ENCODE measurements at regions not wholly inside any gene's neighbourhood (a gene's known extent, or its start where the extent isn't known, plus 50 kb on each side); places are given as distances from the start of the nearest gene placed in this dataset.

GRCh38 chr4:171022824-171023230, 790.4 kb upstream of the GALNTL6 start:
- ChIA-PET CTCF (interaction anchor here (0.9 kb wide), 1 partner anchor 11 kb away, joined by 3 read pairs; no protein-coding TSS in a partner anchor), POLR2A (no interaction called here)
- no peaks in the 10 kb centered on the region; the same call in 1 of the 2 replicates for H3K27me3 Mint-ChIP-seq (ENCODE audit: low read depth)
- peak overlapping the region; percentile 88 for H3K27ac Mint-ChIP-seq
- H3K36me3 Mint-ChIP-seq, result peaks cover 2% of the 10 kb centered on the region; the same call in 1 of the 2 replicates
- peaks cover 46% of the 10 kb centered on the region for H3K4me1 Mint-ChIP-seq
- H3K9me3 Mint-ChIP-seq, result no peaks in the 10 kb centered on the region
- H3K4me3 Mint-ChIP-seq, result peak overlapping the region; percentile 5; the same call in 1 of the 2 replicates
- DNase-seq (ENCODE audit: low spot score), result no peak
- TF ChIP-seq FOXK1 (CRISPR knock-in tag; IDR thresholded peaks at IDR 0.05) (peak; percentile 17; the same call in 1 of the 2 replicates), SOX15 (CRISPR knock-in tag; IDR thresholded peaks at IDR 0.05) (no peak), STAT6 (CRISPR knock-in tag; conservative IDR thresholded peaks at IDR 0.05; ENCODE audit: low read depth) (no peak), USF1 (CRISPR knock-in tag; IDR thresholded peaks at IDR 0.05) (no peak), PREB (CRISPR knock-in tag; IDR thresholded peaks at IDR 0.05; ENCODE audit: borderline replicate concordance) (no peak), JUN (CRISPR knock-in tag; IDR thresholded peaks at IDR 0.05) (no peak)
- ATAC-seq, result peak; percentile 85

- Mint-ChIP-seq H3K4me3 (no peak overlapping the region), H3K27me3 (ENCODE audit: low read depth) (no peaks in the 10 kb centered on the region; the same call in 1 of the 2 replicates), H3K27ac (no peak overlapping the region; the same call in 1 of the 2 replicates), H3K9me3 (peaks cover 5% of the 10 kb centered on the region), H3K4me1 (peaks cover 21% of the 10 kb centered on the region), H3K36me3 (peaks cover 10% of the 10 kb centered on the region)
- no peak for DNase-seq (ENCODE audit: low spot score)
- ATAC-seq, result no peak
- CTCF ChIA-PET, result no interaction called here
- POLR2A ChIA-PET, result no interaction called here
- no peak for TF ChIP-seq FOXJ3 (CRISPR knock-in tag; IDR thresholded peaks at IDR 0.05; ENCODE audit: borderline replicate concordance)
- TF ChIP-seq KAT7 (CRISPR knock-in tag; IDR thresholded peaks at IDR 0.05; ENCODE audit: borderline replicate concordance), result no peak
- no peak for TF ChIP-seq NFATC4 (CRISPR knock-in tag; IDR thresholded peaks at IDR 0.05)
- TF ChIP-seq, protein P1, sequence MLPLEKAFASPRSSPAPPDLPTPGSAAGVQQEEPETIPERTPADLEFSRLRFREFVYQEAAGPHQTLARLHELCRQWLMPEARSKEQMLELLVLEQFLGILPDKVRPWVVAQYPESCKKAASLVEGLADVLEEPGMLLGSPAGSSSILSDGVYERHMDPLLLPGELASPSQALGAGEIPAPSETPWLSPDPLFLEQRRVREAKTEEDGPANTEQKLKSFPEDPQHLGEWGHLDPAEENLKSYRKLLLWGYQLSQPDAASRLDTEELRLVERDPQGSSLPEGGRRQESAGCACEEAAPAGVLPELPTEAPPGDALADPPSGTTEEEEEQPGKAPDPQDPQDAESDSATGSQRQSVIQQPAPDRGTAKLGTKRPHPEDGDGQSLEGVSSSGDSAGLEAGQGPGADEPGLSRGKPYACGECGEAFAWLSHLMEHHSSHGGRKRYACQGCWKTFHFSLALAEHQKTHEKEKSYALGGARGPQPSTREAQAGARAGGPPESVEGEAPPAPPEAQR (CRISPR knock-in tag; IDR thresholded peaks at IDR 0.05), result no peak
- no peak for TF ChIP-seq ZNF396 (CRISPR knock-in tag; IDR thresholded peaks at IDR 0.05; ENCODE audit: borderline replicate concordance)
- TF ChIP-seq ERG (CRISPR knock-in tag; IDR thresholded peaks at IDR 0.05), result no peak
- no peak for TF ChIP-seq NR3C1 (CRISPR knock-in tag; conservative IDR thresholded peaks at IDR 0.05; ENCODE audit: low read depth)
- TF ChIP-seq, protein P2, sequence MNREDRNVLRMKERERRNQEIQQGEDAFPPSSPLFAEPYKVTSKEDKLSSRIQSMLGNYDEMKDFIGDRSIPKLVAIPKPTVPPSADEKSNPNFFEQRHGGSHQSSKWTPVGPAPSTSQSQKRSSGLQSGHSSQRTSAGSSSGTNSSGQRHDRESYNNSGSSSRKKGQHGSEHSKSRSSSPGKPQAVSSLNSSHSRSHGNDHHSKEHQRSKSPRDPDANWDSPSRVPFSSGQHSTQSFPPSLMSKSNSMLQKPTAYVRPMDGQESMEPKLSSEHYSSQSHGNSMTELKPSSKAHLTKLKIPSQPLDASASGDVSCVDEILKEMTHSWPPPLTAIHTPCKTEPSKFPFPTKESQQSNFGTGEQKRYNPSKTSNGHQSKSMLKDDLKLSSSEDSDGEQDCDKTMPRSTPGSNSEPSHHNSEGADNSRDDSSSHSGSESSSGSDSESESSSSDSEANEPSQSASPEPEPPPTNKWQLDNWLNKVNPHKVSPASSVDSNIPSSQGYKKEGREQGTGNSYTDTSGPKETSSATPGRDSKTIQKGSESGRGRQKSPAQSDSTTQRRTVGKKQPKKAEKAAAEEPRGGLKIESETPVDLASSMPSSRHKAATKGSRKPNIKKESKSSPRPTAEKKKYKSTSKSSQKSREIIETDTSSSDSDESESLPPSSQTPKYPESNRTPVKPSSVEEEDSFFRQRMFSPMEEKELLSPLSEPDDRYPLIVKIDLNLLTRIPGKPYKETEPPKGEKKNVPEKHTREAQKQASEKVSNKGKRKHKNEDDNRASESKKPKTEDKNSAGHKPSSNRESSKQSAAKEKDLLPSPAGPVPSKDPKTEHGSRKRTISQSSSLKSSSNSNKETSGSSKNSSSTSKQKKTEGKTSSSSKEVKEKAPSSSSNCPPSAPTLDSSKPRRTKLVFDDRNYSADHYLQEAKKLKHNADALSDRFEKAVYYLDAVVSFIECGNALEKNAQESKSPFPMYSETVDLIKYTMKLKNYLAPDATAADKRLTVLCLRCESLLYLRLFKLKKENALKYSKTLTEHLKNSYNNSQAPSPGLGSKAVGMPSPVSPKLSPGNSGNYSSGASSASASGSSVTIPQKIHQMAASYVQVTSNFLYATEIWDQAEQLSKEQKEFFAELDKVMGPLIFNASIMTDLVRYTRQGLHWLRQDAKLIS (CRISPR knock-in tag; IDR thresholded peaks at IDR 0.05; ENCODE audit: borderline replicate concordance), result no peak
- TF ChIP-seq TCF7 (CRISPR knock-in tag; IDR thresholded peaks at IDR 0.05; ENCODE audit: low read depth), result no peak
- no peak for TF ChIP-seq NR2C2 (CRISPR knock-in tag; IDR thresholded peaks at IDR 0.05)
- TF ChIP-seq JUN (CRISPR knock-in tag; IDR thresholded peaks at IDR 0.05), result no peak
- TF ChIP-seq ZNF138 (CRISPR knock-in tag; conservative IDR thresholded peaks at IDR 0.05), result no peak
- TF ChIP-seq SOX15 (CRISPR knock-in tag; IDR thresholded peaks at IDR 0.05), result no peak
- TF ChIP-seq ATF6 (CRISPR knock-in tag; IDR thresholded peaks at IDR 0.05), result no peak
- TF ChIP-seq TEAD1 (CRISPR knock-in tag; IDR thresholded peaks at IDR 0.05), result no peak
Observed at GRCh38 chr4:171017593-171017992, 795.6 kb upstream of the GALNTL6 start.
